ENCODE measurements at regions not wholly inside any gene's neighbourhood (a gene's known extent, or its start where the extent isn't known, plus 50 kb on each side); places are given as distances from the start of the nearest gene placed in this dataset.

DNA sequence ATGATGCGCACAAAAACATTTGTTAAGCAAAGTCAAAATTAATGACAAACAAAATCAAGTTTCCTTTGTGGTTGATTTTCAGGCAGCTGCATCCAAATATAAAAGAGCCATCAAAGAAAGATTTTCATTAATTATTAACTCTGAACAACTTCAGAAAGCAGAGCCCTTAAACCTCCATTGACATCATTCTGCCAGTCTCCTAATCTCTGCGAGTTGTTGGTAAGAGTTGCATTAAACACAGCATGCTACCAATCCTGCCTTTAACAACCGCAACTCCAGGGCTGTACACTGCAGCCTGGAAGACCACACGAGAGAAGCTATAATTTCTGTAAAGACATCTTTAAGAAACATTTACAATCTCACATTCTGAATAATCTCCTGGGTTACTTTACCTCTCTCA is 204.6 kb downstream of the NR2F2 start:
- CTCF ChIA-PET = no interaction called here
- no peak for TF ChIP-seq CTCF (IDR thresholded peaks at IDR 0.05; ENCODE audit: control extremely low read depth, extremely low read depth, low read depth, missing control alignments)
- POLR2A ChIA-PET = no interaction called here
- no peak for DNase-seq (ENCODE audit: extremely low spot score)

- ChIA-PET CTCF (no interaction called here), POLR2A (no interaction called here)
- TF ChIP-seq CTCF (IDR thresholded peaks at IDR 0.05; ENCODE audit: control extremely low read depth, extremely low read depth, low read depth, missing control alignments) = no peak
- DNase-seq (ENCODE audit: extremely low spot score) = no peak
Observed at GRCh38 chr15:96538491-96538890, 208.0 kb downstream of the NR2F2 start.

GRCh38 chr15:96540283-96540682 is 209.8 kb downstream of the NR2F2 start:
- POLR2A ChIA-PET = no interaction called here
- CTCF ChIA-PET = interaction anchor here (1.6 kb wide), 1 partner anchor 12 kb away, joined by 3 read pairs; no protein-coding TSS in a partner anchor
- DNase-seq (ENCODE audit: extremely low spot score) = no peak
- no peak for TF ChIP-seq CTCF (IDR thresholded peaks at IDR 0.05; ENCODE audit: control extremely low read depth, extremely low read depth, low read depth, missing control alignments)

- TF ChIP-seq CTCF (IDR thresholded peaks at IDR 0.05; ENCODE audit: control extremely low read depth, extremely low read depth, low read depth, missing control alignments) = no peak
- ChIA-PET POLR2A (no interaction called here), CTCF (interaction anchor here (0.7 to 1.6 kb wide), 3 partner anchors 9 to 27 kb away, joined by 3 read pairs; no protein-coding TSS in a partner anchor)
- no peak for DNase-seq (ENCODE audit: extremely low spot score)
Observed at GRCh38 chr15:96542130-96542770, 211.8 kb downstream of the NR2F2 start.

DNA sequence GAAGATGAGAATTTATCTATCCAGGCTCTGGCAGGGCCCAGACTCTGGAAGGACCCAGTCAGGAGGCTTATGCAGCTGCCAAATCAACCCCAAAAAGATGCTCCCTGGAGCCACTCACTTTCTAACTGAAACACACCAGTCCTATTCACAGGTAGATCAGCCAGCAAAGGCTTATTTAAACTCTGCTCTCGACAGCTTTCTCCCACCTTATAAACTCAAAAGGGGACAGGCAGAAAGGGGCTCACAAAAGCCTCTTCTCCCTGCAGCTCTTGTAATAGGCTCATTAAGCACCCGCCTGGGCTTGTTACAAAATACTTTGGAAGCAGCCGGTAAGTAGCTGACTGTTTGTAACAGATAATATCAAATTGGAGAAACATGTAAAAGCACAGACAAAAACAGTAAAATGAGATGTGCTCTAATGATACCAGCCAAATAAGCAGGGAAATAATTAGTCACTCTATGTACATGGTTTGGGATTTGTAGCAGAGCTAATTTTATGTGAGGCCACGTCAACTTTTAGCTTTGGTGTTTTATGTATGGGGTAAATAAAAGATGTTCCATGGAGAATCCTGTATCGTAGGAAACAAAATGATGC is 213.8 kb downstream of the NR2F2 start:
- CTCF ChIA-PET = no interaction called here
- no peak for TF ChIP-seq CTCF (IDR thresholded peaks at IDR 0.05; ENCODE audit: control extremely low read depth, extremely low read depth, low read depth, missing control alignments)
- POLR2A ChIA-PET = no interaction called here
- DNase-seq (ENCODE audit: extremely low spot score) = no peak

GRCh38 chr15:96549136-96549535 is 218.6 kb downstream of the NR2F2 start:
- no peak for TF ChIP-seq CTCF (IDR thresholded peaks at IDR 0.05; ENCODE audit: control extremely low read depth, extremely low read depth, low read depth, missing control alignments)
- POLR2A ChIA-PET = no interaction called here
- CTCF ChIA-PET = no interaction called here
- DNase-seq (ENCODE audit: extremely low spot score) = no peak

Data from GM10248 (cell line).